Right cardiac atrium (tissue), 5 donors: ENCODE measurements at regions not wholly inside any gene's neighbourhood (a gene's known extent, or its start where the extent isn't known, plus 50 kb on each side); places are given as distances from the start of the nearest gene placed in this dataset.

Experiments
- ATAC-seq, 2 donors: fragments of 200-7000 bp; cut with Tn5 transposase; one replicate each; pipeline versions ENCODE4 v1.8.0 to v1.9.1; 2020; ENCODE audit warnings: moderate library complexity in 2 of 2, mild to moderate bottlenecking in 1 of 2
- DNase-seq, 3 donors: peaks; one replicate each; pipeline ENCODE4 v3.0.0-alpha.2; 2020
- H3K27ac ChIP-seq: one replicate; pipeline ENCODE4 v1.5.1; 2013; ENCODE audit warnings: mild to moderate bottlenecking, low read length, control low read depth, moderate library complexity
- H3K27me3 ChIP-seq: one replicate; pipeline ENCODE4 v1.6.1; 2013; ENCODE audit not compliant: control insufficient read depth, insufficient read depth
- H3K4me1 ChIP-seq: one replicate; pipeline ENCODE4 v1.6.1; 2013; ENCODE audit warnings: low read length; ENCODE audit not compliant: control insufficient read depth, insufficient read depth
- H3K4me3 ChIP-seq: one replicate; pipeline ENCODE4 v1.5.1; 2013; ENCODE audit warnings: low read length, control low read depth
- H3K9me3 ChIP-seq: one replicate; pipeline ENCODE4 v1.6.1; 2013; ENCODE audit warnings: low read length; ENCODE audit not compliant: control insufficient read depth
- WGBS: extraction: QIAGEN DNeasy Blood & Tissue Kit; methylation state at CpG from one replicate; pipeline ENCODE4 v1.1.7; 2013; 5-methylcytosine and 5-hydroxymethylcytosine counted together
- intact Hi-C, 4 donors: fragments of 100-400 bp; cut with DNase I; formaldehyde crosslinking; loops; one replicate each; pipeline versions ENCODE4 v1.11.0 to v1.14.0; 2022 to 2023
- donor health status: healthy with polysubstance abuse.
- donor health status: DM: no; HTN: yes; CAD: no.
- donor health status: DM: no; HTN: no; CAD: no.
- donor health status: DM: no; HTN: yes; CAD: no; lungs with severe emphysema.
- donor health status: DM: yes; HTN: yes; CAD: no.

GRCh38 chr6:21745543-21746337 lies 152.2 kb downstream of the SOX4 start:
- DNase-seq (no peak), ATAC-seq (no peak)
- intact Hi-C loops: loop anchor here in 1 of 4 donors (10.0 kb wide), 1 partner anchor 131 kb away; no protein-coding TSS in a partner anchor
- Histone ChIP-seq H3K27me3 (no peaks in the 10 kb centered on the region), H3K4me3 (no peak overlapping the region), H3K9me3 (no peaks in the 10 kb centered on the region), H3K4me1 (no peaks in the 10 kb centered on the region), H3K27ac (no peak overlapping the region)
- WGBS: 97% methylated on average over 11 of the region's 11 CpGs

- DNase-seq (no peak), ATAC-seq (no peak)
- Histone ChIP-seq H3K27ac (no peak overlapping the region), H3K27me3 (no peaks in the 10 kb centered on the region), H3K4me3 (no peak overlapping the region), H3K4me1 (no peaks in the 10 kb centered on the region), H3K9me3 (no peaks in the 10 kb centered on the region)
- 78% methylated on average over 4 of the region's 4 CpGs for WGBS
- intact Hi-C loops: loop anchor here in 1 of 4 donors (10.0 kb wide), 1 partner anchor 133 kb away; no protein-coding TSS in a partner anchor
These were observed 153.9 kb downstream of the SOX4 start for GRCh38 chr6:21747441-21747840.

GRCh38 chr6:21748343-21749056 lies 154.9 kb downstream of the SOX4 start:
- intact Hi-C loops: loop anchor here in 1 of 4 donors (10.0 kb wide), 1 partner anchor 134 kb away; no protein-coding TSS in a partner anchor
- DNase-seq: no peak
- H3K9me3 ChIP-seq: no peaks in the 10 kb centered on the region
- no peaks in the 10 kb centered on the region for H3K27me3 ChIP-seq
- H3K4me3 ChIP-seq: no peak overlapping the region
- 54% methylated on average over 3 of the region's 3 CpGs for WGBS
- ATAC-seq: no peak
- H3K4me1 ChIP-seq: peaks cover 2% of the 10 kb centered on the region
- no peak overlapping the region for H3K27ac ChIP-seq

DNA sequence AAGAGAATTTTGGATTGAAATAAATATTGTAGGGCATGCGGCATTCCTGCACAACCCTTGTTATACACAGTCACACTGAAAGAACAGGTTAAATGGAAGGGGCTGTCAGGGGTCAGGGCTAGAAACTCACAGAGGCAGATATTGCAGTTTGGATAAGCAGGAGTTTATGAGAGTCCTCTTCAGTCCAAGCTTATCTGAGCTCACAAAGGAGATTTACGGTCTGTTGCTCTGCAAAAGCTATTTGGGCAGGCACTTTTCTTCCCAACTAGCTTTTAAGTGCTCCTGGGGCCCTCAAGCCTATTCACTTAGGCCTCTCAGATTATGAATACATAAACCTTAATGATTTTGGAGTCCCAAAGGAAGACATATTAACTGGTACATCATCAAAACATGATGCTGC lies 156.2 kb downstream of the SOX4 start:
- no peaks in the 10 kb centered on the region for H3K9me3 ChIP-seq
- H3K4me3 ChIP-seq: no peak overlapping the region
- 73% methylated on average over 2 of the region's 2 CpGs for WGBS
- intact Hi-C loops: loop anchor here in 1 of 4 donors (10.0 kb wide), 1 partner anchor 135 kb away; no protein-coding TSS in a partner anchor
- H3K27ac ChIP-seq: no peak overlapping the region
- no peaks in the 10 kb centered on the region for H3K27me3 ChIP-seq
- peaks cover 3% of the 10 kb centered on the region for H3K4me1 ChIP-seq
- ATAC-seq: no peak
- DNase-seq: no peak

DNA sequence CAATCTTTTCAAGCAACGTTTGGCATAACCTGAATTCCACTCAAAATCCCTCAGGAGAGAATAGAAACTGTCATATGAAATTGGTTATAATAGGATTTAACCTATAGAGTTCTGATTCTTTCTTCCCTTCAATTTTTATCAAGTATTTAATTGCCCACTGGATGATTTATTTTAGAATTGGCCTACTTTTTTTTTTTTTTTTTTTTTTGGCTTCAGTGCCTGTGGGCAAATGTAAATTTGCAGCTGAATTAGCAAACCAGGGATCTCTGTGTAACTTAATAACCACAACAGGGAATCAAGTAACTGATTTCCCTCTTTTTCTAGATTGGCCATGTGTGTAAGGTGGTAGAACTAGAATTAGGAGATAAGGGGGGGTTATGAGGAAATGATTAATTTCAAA lies 157.0 kb downstream of the SOX4 start:
- H3K4me1 ChIP-seq: peaks cover 3% of the 10 kb centered on the region
- 68% methylated on average over 1 of the region's 1 CpG for WGBS

GRCh38 chr6:21751608-21752007 lies 158.1 kb downstream of the SOX4 start:
- Histone ChIP-seq H3K9me3 (no peaks in the 10 kb centered on the region), H3K4me3 (no peak overlapping the region), H3K27ac (no peak overlapping the region), H3K4me1 (peaks cover 3% of the 10 kb centered on the region), H3K27me3 (no peaks in the 10 kb centered on the region)
- DNase-seq (no peak), ATAC-seq (no peak)
- WGBS: 90% methylated on average over 6 of the region's 6 CpGs
- intact Hi-C loops: no loop called here

More for the DNA sequence above, 157.0 kb downstream of the SOX4 start:
- intact Hi-C loops: no loop called here
- Histone ChIP-seq H3K27me3 (no peaks in the 10 kb centered on the region), H3K27ac (no peak overlapping the region), H3K9me3 (no peaks in the 10 kb centered on the region), H3K4me3 (no peak overlapping the region)
- ATAC-seq (no peak), DNase-seq (no peak)

DNA sequence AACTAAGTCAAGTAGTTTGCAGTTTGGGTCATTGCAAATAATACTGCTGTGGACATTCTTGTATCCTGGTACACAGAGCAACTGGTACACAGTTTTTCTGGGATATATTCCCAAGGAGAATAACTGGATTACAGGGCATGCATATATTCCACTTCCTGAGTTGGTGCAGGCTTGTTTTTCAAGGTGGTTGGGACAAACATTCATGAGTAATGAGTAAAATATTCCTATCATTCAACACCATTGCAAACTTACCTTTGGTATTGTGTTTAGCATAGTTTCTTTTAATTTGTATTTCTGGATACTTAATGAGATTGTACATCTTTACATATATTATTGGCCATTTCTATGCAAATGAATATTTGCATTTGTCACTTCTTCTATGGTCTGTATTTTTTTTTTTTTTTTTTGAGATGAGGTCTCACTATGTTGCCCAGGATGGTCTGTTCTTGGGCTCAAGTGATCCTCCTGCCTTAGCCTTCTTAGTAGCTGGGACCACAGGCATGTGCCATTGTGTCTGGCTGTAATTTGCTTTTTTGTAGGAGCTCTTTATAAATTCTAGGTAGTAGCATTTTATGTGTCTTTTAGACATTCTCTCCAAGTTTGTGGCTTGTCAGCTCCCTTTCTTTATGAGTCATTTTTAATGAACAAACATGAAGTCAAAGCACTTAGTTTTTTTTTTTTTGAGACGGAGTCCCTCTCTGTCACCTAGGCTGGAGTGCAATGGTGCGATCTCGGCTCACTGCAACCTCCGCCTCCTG lies 158.7 kb downstream of the SOX4 start:
- Histone ChIP-seq H3K27ac (no peak overlapping the region), H3K9me3 (no peaks in the 10 kb centered on the region), H3K4me1 (peaks cover 3% of the 10 kb centered on the region), H3K4me3 (no peak overlapping the region), H3K27me3 (no peaks in the 10 kb centered on the region)
- DNase-seq (no peak), ATAC-seq (no peak)
- 94% methylated on average over 4 of the region's 4 CpGs for WGBS
- intact Hi-C loops: no loop called here

GRCh38 chr6:21753241-21754108 lies 159.9 kb downstream of the SOX4 start:
- peaks cover 3% of the 10 kb centered on the region for H3K4me1 ChIP-seq
- WGBS: 36% methylated on average over 11 of the region's 11 CpGs

DNA sequence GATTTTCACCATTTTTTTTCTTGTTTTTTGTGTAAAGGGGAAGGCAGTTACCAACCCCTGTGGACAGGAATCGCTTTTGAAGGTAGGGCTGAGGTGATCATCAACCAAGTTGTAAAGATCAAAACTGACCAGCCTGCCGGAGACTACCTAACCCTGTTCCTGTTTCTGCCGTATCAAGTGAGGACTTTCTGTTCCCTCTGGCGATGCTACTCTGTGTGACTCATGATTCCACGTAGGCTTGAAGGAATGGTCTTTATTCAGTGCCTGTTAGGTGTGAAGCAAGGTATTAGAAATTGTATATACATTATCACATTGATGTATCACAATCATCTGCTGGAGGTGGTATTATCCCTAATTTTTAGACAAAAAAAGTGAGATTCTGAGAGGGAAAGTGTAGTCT lies 161.3 kb downstream of the SOX4 start:
- intact Hi-C loops: no loop called here
- Histone ChIP-seq H3K4me1 (peaks cover 3% of the 10 kb centered on the region), H3K4me3 (no peak overlapping the region), H3K27me3 (no peaks in the 10 kb centered on the region), H3K9me3 (no peaks in the 10 kb centered on the region), H3K27ac (no peak overlapping the region)
- no peak for ATAC-seq
- DNase-seq: no peak
- 84% methylated on average over 5 of the region's 5 CpGs for WGBS

More at GRCh38 chr6:21753241-21754108, 159.9 kb downstream of the SOX4 start:
- ATAC-seq: peak; percentile 23 to 62
- H3K27me3 ChIP-seq: no peaks in the 10 kb centered on the region
- H3K9me3 ChIP-seq: no peaks in the 10 kb centered on the region
- H3K27ac ChIP-seq: no peak overlapping the region
- no peak for DNase-seq
- H3K4me3 ChIP-seq: no peak overlapping the region
- intact Hi-C loops: no loop called here

DNA sequence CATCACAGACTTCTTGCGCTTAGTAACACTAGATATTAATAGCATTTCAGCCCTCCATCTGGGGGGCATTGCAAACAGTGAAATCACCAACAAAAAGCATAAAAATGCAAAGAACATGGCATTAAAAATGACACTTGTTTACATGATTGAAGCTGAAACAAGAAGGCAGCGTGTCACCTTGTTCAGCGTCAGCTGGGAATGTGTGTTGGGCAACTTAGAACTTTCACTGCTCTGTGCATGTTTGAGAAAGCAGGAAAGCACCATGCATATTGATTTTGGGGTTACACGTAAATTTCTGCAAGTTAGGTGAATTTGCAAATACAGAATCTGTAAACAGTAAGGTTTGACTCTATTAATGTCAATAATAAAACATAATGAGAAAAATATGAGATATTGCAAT lies 162.9 kb downstream of the SOX4 start:
- Histone ChIP-seq H3K4me3 (no peak overlapping the region), H3K27ac (no peak overlapping the region), H3K27me3 (no peaks in the 10 kb centered on the region), H3K9me3 (no peaks in the 10 kb centered on the region), H3K4me1 (peaks cover 3% of the 10 kb centered on the region)
- no peak for DNase-seq
- intact Hi-C loops: no loop called here
- ATAC-seq: no peak
- WGBS: 92% methylated on average over 4 of the region's 4 CpGs
